ENCODE measurements at regions not wholly inside any gene's neighbourhood (a gene's known extent, or its start where the extent isn't known, plus 50 kb on each side); places are given as distances from the start of the nearest gene placed in this dataset.
"Not testable (repeated sequence)": the region's sequence is repeated elsewhere in the genome, so short reads cannot be mapped to it uniquely, and the experiment has no call there.

GRCh38 chr16:60646631-60647030 lies 1389.6 kb downstream of the CDH8 start:
- ChIA-PET CTCF (no interaction called here), POLR2A (no interaction called here)
- WGBS (ENCODE audit: insufficient coverage), result 80% methylated on average over 3 of the region's 4 CpGs
- Histone ChIP-seq H3K4me3 (ENCODE audit: control insufficient read depth in 1 of 7, extremely low read depth in 1 of 7, insufficient read depth in 4 of 7, low read depth in 2 of 7, low read length in 6 of 7) (no peak overlapping the region), H3K27ac (ENCODE audit: insufficient read depth in 1 of 2, low read depth in 1 of 2, low read length in 2 of 2, poor library complexity in 1 of 2, severe bottlenecking in 2 of 2) (no peak overlapping the region), H3K9me3 (ENCODE audit: control extremely low read depth in 1 of 5, control insufficient read depth in 4 of 5, insufficient read depth in 2 of 5, low read depth in 1 of 5, low read length in 4 of 5) (no peaks in the 10 kb centered on the region), H3K27me3 (replicated peaks in 2 of 5; ENCODE audit: control insufficient read depth in 4 of 5, insufficient read depth in 5 of 5, low read length in 4 of 5) (no peaks in the 10 kb centered on the region), H3K36me3 (ENCODE audit: control insufficient read depth in 4 of 4, insufficient read depth in 4 of 4, low read length in 3 of 4) (no peaks in the 10 kb centered on the region), H3K4me1 (ENCODE audit: control extremely low read depth in 1 of 4, control insufficient read depth in 4 of 4, insufficient read depth in 4 of 4, low read length in 3 of 4) (no peaks in the 10 kb centered on the region)
- DNase-seq, result no peak

GRCh38 chr16:60645541-60645940 lies 1390.7 kb downstream of the CDH8 start:
- POLR2A ChIA-PET, result no interaction called here
- no peaks in the 10 kb centered on the region for H3K36me3 ChIP-seq (ENCODE audit: control insufficient read depth in 4 of 4, insufficient read depth in 4 of 4, low read length in 3 of 4)

GRCh38 chr16:60642956-60643355 lies 1393.3 kb downstream of the CDH8 start:
- Histone ChIP-seq H3K27me3 (replicated peaks in 2 of 5; ENCODE audit: control insufficient read depth in 4 of 5, insufficient read depth in 5 of 5, low read length in 4 of 5) (no peaks in the 10 kb centered on the region), H3K36me3 (ENCODE audit: control insufficient read depth in 4 of 4, insufficient read depth in 4 of 4, low read length in 3 of 4) (no peaks in the 10 kb centered on the region), H3K4me1 (ENCODE audit: control extremely low read depth in 1 of 4, control insufficient read depth in 4 of 4, insufficient read depth in 4 of 4, low read length in 3 of 4) (no peaks in the 10 kb centered on the region), H3K4me3 (ENCODE audit: control insufficient read depth in 1 of 7, extremely low read depth in 1 of 7, insufficient read depth in 4 of 7, low read depth in 2 of 7, low read length in 6 of 7) (no peak overlapping the region), H3K9me3 (ENCODE audit: control extremely low read depth in 1 of 5, control insufficient read depth in 4 of 5, insufficient read depth in 2 of 5, low read depth in 1 of 5, low read length in 4 of 5) (no peaks in the 10 kb centered on the region), H3K27ac (ENCODE audit: insufficient read depth in 1 of 2, low read depth in 1 of 2, low read length in 2 of 2, poor library complexity in 1 of 2, severe bottlenecking in 2 of 2) (no peak overlapping the region)
- no peak for DNase-seq
- ChIA-PET POLR2A (no interaction called here), CTCF (no interaction called here)

More at GRCh38 chr16:60645541-60645940, 1390.7 kb downstream of the CDH8 start:
- WGBS (ENCODE audit: insufficient coverage), result no CpG with 5 or more reads among the region's 3 CpGs
- Histone ChIP-seq H3K27me3 (replicated peaks in 2 of 5; ENCODE audit: control insufficient read depth in 4 of 5, insufficient read depth in 5 of 5, low read length in 4 of 5) (no peaks in the 10 kb centered on the region), H3K27ac (ENCODE audit: insufficient read depth in 1 of 2, low read depth in 1 of 2, low read length in 2 of 2, poor library complexity in 1 of 2, severe bottlenecking in 2 of 2) (no peak overlapping the region), H3K4me3 (ENCODE audit: control insufficient read depth in 1 of 7, extremely low read depth in 1 of 7, insufficient read depth in 4 of 7, low read depth in 2 of 7, low read length in 6 of 7) (no peak overlapping the region), H3K4me1 (ENCODE audit: control extremely low read depth in 1 of 4, control insufficient read depth in 4 of 4, insufficient read depth in 4 of 4, low read length in 3 of 4) (no peaks in the 10 kb centered on the region), H3K9me3 (ENCODE audit: control extremely low read depth in 1 of 5, control insufficient read depth in 4 of 5, insufficient read depth in 2 of 5, low read depth in 1 of 5, low read length in 4 of 5) (no peaks in the 10 kb centered on the region)
- DNase-seq, result no peak
- CTCF ChIA-PET, result no interaction called here

GRCh38 chr16:60641067-60641665 lies 1395.1 kb downstream of the CDH8 start:
- no peak for DNase-seq
- CTCF ChIA-PET, result no interaction called here
- H3K27ac ChIP-seq (ENCODE audit: insufficient read depth in 1 of 2, low read depth in 1 of 2, low read length in 2 of 2, poor library complexity in 1 of 2, severe bottlenecking in 2 of 2), result no peak overlapping the region

GRCh38 chr16:60640038-60640437 lies 1396.2 kb downstream of the CDH8 start:
- DNase-seq, result no peak
- Histone ChIP-seq H3K9me3 (ENCODE audit: control extremely low read depth in 1 of 5, control insufficient read depth in 4 of 5, insufficient read depth in 2 of 5, low read depth in 1 of 5, low read length in 4 of 5) (no peaks in the 10 kb centered on the region), H3K27me3 (replicated peaks in 2 of 5; ENCODE audit: control insufficient read depth in 4 of 5, insufficient read depth in 5 of 5, low read length in 4 of 5) (no peaks in the 10 kb centered on the region), H3K4me1 (ENCODE audit: control extremely low read depth in 1 of 4, control insufficient read depth in 4 of 4, insufficient read depth in 4 of 4, low read length in 3 of 4) (no peaks in the 10 kb centered on the region), H3K4me3 (ENCODE audit: control insufficient read depth in 1 of 7, extremely low read depth in 1 of 7, insufficient read depth in 4 of 7, low read depth in 2 of 7, low read length in 6 of 7) (no peak overlapping the region), H3K27ac (ENCODE audit: insufficient read depth in 1 of 2, low read depth in 1 of 2, low read length in 2 of 2, poor library complexity in 1 of 2, severe bottlenecking in 2 of 2) (no peak overlapping the region), H3K36me3 (ENCODE audit: control insufficient read depth in 4 of 4, insufficient read depth in 4 of 4, low read length in 3 of 4) (no peaks in the 10 kb centered on the region)
- WGBS (ENCODE audit: insufficient coverage), result 93% methylated on average over 3 of the region's 3 CpGs
- CTCF ChIA-PET, result no interaction called here
- POLR2A ChIA-PET, result no interaction called here

More at GRCh38 chr16:60641067-60641665, 1395.1 kb downstream of the CDH8 start:
- H3K27me3 ChIP-seq (replicated peaks in 2 of 5; ENCODE audit: control insufficient read depth in 4 of 5, insufficient read depth in 5 of 5, low read length in 4 of 5), result no peaks in the 10 kb centered on the region
- no peaks in the 10 kb centered on the region for H3K9me3 ChIP-seq (ENCODE audit: control extremely low read depth in 1 of 5, control insufficient read depth in 4 of 5, insufficient read depth in 2 of 5, low read depth in 1 of 5, low read length in 4 of 5)
- 89% methylated on average over 17 of the region's 17 CpGs for WGBS (ENCODE audit: insufficient coverage)
- no peaks in the 10 kb centered on the region for H3K36me3 ChIP-seq (ENCODE audit: control insufficient read depth in 4 of 4, insufficient read depth in 4 of 4, low read length in 3 of 4)
- no peaks in the 10 kb centered on the region for H3K4me1 ChIP-seq (ENCODE audit: control extremely low read depth in 1 of 4, control insufficient read depth in 4 of 4, insufficient read depth in 4 of 4, low read length in 3 of 4)
- POLR2A ChIA-PET, result no interaction called here
- no peak overlapping the region for H3K4me3 ChIP-seq (ENCODE audit: control insufficient read depth in 1 of 7, extremely low read depth in 1 of 7, insufficient read depth in 4 of 7, low read depth in 2 of 7, low read length in 6 of 7)

GRCh38 chr16:60636636-60637035 lies 1399.6 kb downstream of the CDH8 start:
- H3K9me3 ChIP-seq (ENCODE audit: control extremely low read depth in 1 of 5, control insufficient read depth in 4 of 5, insufficient read depth in 2 of 5, low read depth in 1 of 5, low read length in 4 of 5); H3K27ac ChIP-seq (ENCODE audit: insufficient read depth in 1 of 2, low read depth in 1 of 2, low read length in 2 of 2, poor library complexity in 1 of 2, severe bottlenecking in 2 of 2); H3K4me1 ChIP-seq (ENCODE audit: control extremely low read depth in 1 of 4, control insufficient read depth in 4 of 4, insufficient read depth in 4 of 4, low read length in 3 of 4); H3K36me3 ChIP-seq (ENCODE audit: control insufficient read depth in 4 of 4, insufficient read depth in 4 of 4, low read length in 3 of 4); H3K27me3 ChIP-seq (replicated peaks in 2 of 5; ENCODE audit: control insufficient read depth in 4 of 5, insufficient read depth in 5 of 5, low read length in 4 of 5); CTCF ChIA-PET; POLR2A ChIA-PET; H3K4me3 ChIP-seq (ENCODE audit: control insufficient read depth in 1 of 7, extremely low read depth in 1 of 7, insufficient read depth in 4 of 7, low read depth in 2 of 7, low read length in 6 of 7); DNase-seq: not testable (repeated sequence)
- WGBS (ENCODE audit: insufficient coverage), result 76% methylated on average over 4 of the region's 5 CpGs

- Histone ChIP-seq H3K4me1 (ENCODE audit: control extremely low read depth in 1 of 4, control insufficient read depth in 4 of 4, insufficient read depth in 4 of 4, low read length in 3 of 4) (no peaks in the 10 kb centered on the region), H3K4me3 (ENCODE audit: control insufficient read depth in 1 of 7, extremely low read depth in 1 of 7, insufficient read depth in 4 of 7, low read depth in 2 of 7, low read length in 6 of 7) (no peak overlapping the region), H3K36me3 (ENCODE audit: control insufficient read depth in 4 of 4, insufficient read depth in 4 of 4, low read length in 3 of 4) (no peaks in the 10 kb centered on the region), H3K27me3 (replicated peaks in 2 of 5; ENCODE audit: control insufficient read depth in 4 of 5, insufficient read depth in 5 of 5, low read length in 4 of 5) (no peaks in the 10 kb centered on the region), H3K27ac (ENCODE audit: insufficient read depth in 1 of 2, low read depth in 1 of 2, low read length in 2 of 2, poor library complexity in 1 of 2, severe bottlenecking in 2 of 2) (no peak overlapping the region), H3K9me3 (ENCODE audit: control extremely low read depth in 1 of 5, control insufficient read depth in 4 of 5, insufficient read depth in 2 of 5, low read depth in 1 of 5, low read length in 4 of 5) (peaks cover 0 to 4% (median 0%) of the 10 kb centered on the region in 5 experiments)
- WGBS (ENCODE audit: insufficient coverage), result 73% methylated on average over 5 of the region's 5 CpGs
- ChIA-PET POLR2A (no interaction called here), CTCF (no interaction called here)
- DNase-seq, result no peak
These were observed 1400.1 kb downstream of the CDH8 start for GRCh38 chr16:60636117-60636516.

Measured in common myeloid progenitor, CD34-positive (primary cell).